SW 1271 (cell line): ENCODE measurements at regions not wholly inside any gene's neighbourhood (a gene's known extent, or its start where the extent isn't known, plus 50 kb on each side); places are given as distances from the start of the nearest gene placed in this dataset.

Experiments used
- DNase-seq, 2 experiments: peaks; one replicate each; lab custom pipeline; 2025; lab: John Stamatoyannopoulos, UW

DNA sequence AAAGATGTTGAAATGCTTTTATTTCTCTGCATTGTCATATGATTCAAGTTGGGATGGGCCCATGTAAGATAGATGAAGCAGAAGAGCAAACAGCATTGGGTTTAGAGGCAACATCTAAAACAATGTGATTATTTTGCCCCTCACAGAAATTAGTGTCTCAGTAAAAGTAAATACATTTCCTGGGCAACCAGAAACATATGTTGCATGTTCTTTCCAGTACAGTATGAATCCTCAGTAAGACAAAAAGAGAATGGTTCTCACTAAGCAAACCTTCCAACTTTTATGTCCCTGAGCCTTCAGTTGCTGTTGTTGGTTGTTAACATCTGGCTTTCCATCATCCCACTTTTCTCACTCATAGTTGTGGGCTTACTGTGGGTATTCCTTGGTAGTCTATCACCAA lies 222.5 kb upstream of the PRPS1L1 start:
- no peak for DNase-seq

DNA sequence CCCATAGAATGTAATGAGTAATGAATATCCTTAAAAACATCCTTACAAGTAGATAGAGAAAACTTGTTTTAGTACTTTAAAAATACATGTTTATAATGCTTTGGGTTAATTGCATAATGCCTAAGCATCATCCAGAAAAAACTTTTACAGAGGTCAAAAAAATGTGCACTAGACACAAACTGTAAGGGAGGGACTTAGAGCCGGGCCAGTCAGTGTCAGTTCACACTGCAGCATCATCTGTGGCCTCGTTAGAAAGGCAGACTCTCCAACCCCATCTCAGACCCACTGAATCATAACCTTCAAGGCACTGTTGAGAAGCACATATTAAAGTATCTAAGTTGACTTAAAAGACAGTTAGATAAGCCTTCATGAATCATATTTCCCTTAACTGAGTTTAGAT lies 230.1 kb upstream of the PRPS1L1 start:
- no peak for DNase-seq

GRCh38 chr7:18262058-18262457 lies 233.5 kb upstream of the HDAC9 start:
- no peak for DNase-seq

DNA sequence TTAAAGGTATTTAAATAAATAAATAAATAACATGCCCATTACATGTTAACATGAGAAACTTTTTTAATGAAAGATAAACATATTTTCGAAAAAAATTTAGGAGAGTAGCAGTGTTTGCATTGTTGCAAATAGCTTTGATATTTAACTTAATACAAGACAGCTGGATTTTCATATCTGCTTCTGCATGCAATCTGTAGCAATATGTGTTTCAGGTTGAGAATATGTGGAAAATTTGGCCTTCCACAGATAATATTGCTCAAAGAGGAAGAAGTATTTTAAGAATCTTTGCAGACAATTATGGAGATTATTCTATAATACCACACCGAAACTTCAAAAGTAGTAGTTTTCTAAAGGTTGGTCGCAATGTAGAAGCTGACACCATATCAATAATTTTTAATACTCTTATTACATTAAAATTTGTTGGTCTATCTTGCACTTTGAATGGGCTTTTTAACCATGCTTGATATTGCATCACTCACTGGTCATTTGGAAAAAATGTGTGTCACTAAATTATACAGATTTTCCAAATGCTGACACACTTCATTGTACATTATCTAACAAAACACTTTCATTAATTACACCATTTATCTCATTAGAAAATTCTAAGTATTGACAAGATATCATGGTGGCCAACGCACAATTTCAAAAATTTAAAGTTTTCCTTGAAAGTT lies 229.8 kb upstream of the HDAC9 start:
- no peak for DNase-seq

DNA sequence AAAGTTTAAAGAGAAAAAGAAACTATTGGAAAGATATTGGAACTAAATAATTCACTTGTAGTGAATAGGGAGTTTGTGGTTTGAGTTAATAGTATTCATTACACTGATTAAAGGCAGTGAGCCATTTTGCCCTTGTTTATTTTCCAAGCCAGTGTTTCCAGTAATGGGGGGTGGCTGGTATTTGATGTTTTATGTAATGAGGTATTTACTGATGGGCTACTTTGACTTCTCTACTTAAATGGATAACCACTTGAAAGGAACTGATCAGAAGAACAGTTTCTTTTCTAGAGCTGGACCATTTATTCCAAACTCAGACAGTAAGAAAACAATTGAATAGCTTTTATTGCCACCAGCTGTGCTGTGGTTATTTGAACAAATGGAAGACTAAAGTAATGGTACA lies 227.0 kb upstream of the HDAC9 start:
- no peak for DNase-seq

DNA sequence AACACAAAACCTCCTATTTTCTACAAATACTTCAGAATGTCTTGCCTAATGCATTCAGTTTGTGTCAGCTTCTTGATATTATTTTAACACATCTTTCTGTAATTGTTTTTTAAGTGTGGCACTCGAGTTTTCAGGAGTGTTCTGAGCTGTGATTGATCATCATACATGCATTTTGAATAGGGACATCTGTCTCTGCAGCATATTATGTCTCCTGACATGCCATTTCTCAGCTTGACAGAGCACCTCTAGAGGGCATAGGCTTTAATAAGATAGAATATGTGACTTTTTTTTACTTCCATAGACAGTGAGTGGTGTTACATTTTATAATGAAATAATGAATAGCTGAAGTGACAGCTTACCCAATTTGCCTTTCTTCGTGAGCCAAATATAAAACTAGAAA lies 219.2 kb upstream of the HDAC9 start:
- peak in 1 of 2 experiments; percentile 6 for DNase-seq

DNA sequence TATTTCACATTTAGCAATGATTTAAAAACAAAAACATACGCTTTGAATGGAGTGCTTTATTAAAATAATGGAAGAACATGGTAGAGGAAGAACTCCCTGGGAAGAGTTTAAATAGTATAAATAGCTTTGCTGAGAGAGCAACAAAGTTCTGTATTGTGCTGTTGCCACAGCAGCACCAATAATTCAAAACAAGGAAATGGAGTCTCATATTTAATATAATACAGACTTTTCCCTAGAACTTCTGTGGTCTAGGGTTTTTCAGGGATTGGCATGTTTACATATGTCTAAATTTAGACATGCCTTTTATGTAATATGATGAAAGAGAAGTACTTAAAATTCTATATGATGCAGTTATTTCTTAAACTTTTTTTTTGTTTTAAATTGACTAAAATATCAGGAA lies 217.2 kb upstream of the HDAC9 start:
- DNase-seq = no peak

GRCh38 chr7:18283045-18283444 lies 212.5 kb upstream of the HDAC9 start:
- no peak for DNase-seq

GRCh38 chr7:18287482-18287881 lies 208.1 kb upstream of the HDAC9 start:
- DNase-seq = no peak

GRCh38 chr7:18288322-18289037 lies 207.1 kb upstream of the HDAC9 start:
- no peak for DNase-seq

DNA sequence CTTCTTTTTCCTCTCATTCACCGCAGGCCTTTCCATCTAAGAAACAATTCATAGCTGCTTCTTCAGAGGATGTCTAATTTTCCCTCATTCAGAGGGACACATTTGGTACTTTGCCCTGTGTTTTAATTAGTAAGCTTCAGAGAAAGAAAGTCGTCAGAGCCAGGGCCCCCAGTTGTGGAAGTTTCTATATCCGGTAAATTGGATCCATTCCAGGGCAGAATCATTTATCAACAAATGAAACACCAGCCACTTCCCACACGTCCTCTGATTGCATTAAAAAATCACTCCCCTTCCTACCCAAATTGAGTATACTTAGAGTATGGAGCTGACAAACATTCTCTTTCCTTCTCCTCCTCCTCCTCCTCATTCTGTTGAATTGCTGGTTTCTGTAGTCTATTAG lies 205.8 kb upstream of the HDAC9 start:
- DNase-seq = no peak

- no peak for DNase-seq
Observed at GRCh38 chr7:18290223-18290622, 205.3 kb upstream of the HDAC9 start.

- DNase-seq = no peak
Observed at GRCh38 chr7:18290865-18291264, 204.7 kb upstream of the HDAC9 start.

DNA sequence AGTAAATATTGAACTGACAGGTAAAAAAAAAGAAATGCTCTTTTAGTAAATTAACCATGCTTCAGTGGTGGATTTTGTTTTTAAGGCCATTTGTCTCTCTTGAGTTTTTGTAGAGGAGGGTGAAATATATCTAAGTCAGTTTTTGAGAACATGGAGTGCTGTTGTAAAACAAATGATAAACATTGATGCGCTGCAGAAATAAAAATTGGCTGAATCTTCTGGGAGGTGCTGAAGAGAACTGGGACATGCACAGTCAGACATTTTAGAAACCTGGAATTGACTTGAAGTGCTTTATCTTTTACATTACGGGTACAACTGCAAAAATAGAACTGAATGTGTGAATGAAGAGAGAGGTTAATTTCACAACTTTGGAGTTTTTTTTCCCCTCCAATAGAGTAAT lies 203.0 kb upstream of the HDAC9 start:
- DNase-seq = no peak

- no peak for DNase-seq
Observed at GRCh38 chr7:18293759-18294158, 201.8 kb upstream of the HDAC9 start.

DNA sequence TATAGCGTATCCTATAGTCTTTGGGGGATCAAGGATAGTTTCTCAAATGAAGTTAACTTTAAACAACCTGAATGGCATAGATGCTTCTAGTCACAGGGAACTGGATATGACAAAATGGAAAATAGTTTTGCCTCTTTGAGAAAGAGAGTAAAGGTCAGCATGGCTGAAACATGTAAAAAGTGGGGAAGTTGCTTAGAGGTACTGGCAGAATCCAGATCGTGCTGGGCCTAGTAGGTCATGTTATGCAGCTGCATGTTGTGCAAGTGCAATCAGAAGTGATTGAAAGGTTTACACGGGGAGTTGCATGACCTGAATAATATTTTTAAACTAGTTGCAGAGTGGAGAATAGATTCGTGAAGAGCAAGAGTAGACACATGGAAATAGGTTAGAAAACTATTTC lies 201.1 kb upstream of the HDAC9 start:
- DNase-seq = no peak

- DNase-seq = no peak
Observed at GRCh38 chr7:18295781-18296423, 199.6 kb upstream of the HDAC9 start.

DNA sequence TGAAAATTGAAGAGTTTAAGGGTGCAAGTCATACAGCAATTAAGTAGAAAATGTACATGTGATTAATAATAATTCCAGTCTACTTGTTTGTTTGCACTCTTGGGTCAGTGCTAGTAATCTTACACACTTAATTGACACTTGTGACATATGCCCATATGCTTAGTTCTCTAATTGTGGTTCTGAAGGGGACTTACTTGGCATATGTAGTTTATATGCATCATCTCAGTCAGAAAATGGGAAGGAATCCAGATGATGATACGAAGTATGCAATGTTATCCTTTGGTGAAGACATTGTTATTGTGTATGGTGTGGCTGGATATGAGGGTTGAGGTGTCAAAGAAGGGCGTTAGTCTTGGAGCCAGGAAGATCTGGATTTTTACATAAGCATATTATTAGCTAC lies 193.5 kb upstream of the HDAC9 start:
- DNase-seq = no peak

DNA sequence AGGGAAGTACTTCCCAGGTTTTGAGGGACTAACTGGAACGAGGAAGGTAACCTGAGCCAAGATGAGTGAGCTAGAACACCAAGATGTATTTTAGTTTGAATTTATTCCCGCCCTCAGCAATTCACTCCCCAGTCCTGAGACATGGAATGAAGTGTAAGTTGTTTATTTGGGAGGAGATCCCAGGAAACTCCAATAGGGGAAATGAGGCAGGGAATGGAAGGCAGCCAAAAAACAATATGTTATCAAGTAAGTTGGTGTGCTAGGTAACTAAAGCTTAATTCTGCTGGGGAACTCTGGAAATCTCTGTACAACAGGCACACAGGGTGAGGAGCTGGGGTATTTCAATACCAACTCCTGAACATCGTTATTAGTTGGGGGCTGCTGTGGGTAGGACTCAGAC lies 189.7 kb upstream of the HDAC9 start:
- DNase-seq = no peak

GRCh38 chr7:18306696-18307095 lies 188.9 kb upstream of the HDAC9 start:
- no peak for DNase-seq

DNA sequence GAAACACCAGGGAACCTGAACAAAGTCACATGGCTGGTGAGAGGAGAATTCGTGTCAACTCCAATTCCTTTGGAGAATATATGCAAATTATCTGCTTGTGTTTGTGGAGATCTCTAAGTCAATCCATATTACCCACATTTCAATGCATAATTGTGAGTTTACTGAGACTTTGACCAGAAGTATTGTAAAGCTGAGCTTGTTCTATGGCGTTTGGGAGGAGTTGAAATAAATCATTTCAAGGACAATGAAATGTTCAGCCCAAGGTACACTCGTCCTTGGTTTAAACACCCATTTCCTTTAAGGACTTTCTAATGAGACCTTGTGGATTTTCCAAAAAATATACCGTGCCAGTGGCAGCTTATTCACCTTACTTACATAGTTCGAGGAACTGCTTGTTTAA lies 186.6 kb upstream of the HDAC9 start:
- no peak for DNase-seq

GRCh38 chr7:18312482-18312881 lies 183.1 kb upstream of the HDAC9 start:
- DNase-seq = no peak

GRCh38 chr7:18313965-18314364 lies 181.6 kb upstream of the HDAC9 start:
- DNase-seq = no peak

- DNase-seq = no peak
Observed at GRCh38 chr7:18315241-18315640, 180.3 kb upstream of the HDAC9 start.
